ENCODE measurements at regions not wholly inside any gene's neighbourhood (a gene's known extent, or its start where the extent isn't known, plus 50 kb on each side); places are given as distances from the start of the nearest gene placed in this dataset.

GRCh38 chr5:105088102-105088501 lies 1525.5 kb upstream of the NUDT12 start:
- TF ChIP-seq CTCF (conservative IDR thresholded peaks at IDR 0.05; ENCODE audit: low read depth, low read length) (no peak), EZH2 (IDR thresholded peaks at IDR 0.05; ENCODE audit: borderline replicate concordance, low read depth, low read length, poor library complexity, severe bottlenecking) (no peak)

Data from A673 (cell line).